C4-2B (cell line): ENCODE measurements at regions not wholly inside any gene's neighbourhood (a gene's known extent, or its start where the extent isn't known, plus 50 kb on each side); places are given as distances from the start of the nearest gene placed in this dataset.

Experiments used
- H3K27ac ChIP-seq: fragments of 450-650 bp; 2 replicates; pipeline ENCODE4 v1.5.1; 2017
- CTCF ChIP-seq: fragments of 450-650 bp; conservative IDR thresholded peaks from 2 replicates; pipeline ENCODE4 v1.5.1; 2017; ENCODE audit warnings: mild to moderate bottlenecking
- ZFX ChIP-seq: fragments of 450-650 bp; IDR thresholded peaks from 2 replicates; pipeline ENCODE4 v1.6.1; 2017

- TF ChIP-seq CTCF, result no peak
- TF ChIP-seq ZFX, result no peak
- no peak overlapping the region for H3K27ac ChIP-seq
Observed at GRCh38 chr12:9335867-9336266, 127.7 kb upstream of the PZP start.

GRCh38 chr12:9334964-9335363 is 126.8 kb upstream of the PZP start:
- TF ChIP-seq ZFX, result no peak
- TF ChIP-seq CTCF, result no peak
- no peak overlapping the region for H3K27ac ChIP-seq

GRCh38 chr12:9334041-9334692 is 126.0 kb upstream of the PZP start:
- TF ChIP-seq ZFX (no peak), CTCF (no peak)
- no peak overlapping the region for H3K27ac ChIP-seq

GRCh38 chr12:9333161-9333560 is 125.0 kb upstream of the PZP start:
- TF ChIP-seq CTCF, result no peak
- no peak for TF ChIP-seq ZFX
- H3K27ac ChIP-seq, result no peak overlapping the region

- H3K27ac ChIP-seq, result no peak overlapping the region
- TF ChIP-seq CTCF, result no peak
- no peak for TF ChIP-seq ZFX
Observed at GRCh38 chr12:9332564-9332963, 124.4 kb upstream of the PZP start.

GRCh38 chr12:9331218-9331626 is 123.0 kb upstream of the PZP start:
- no peak overlapping the region for H3K27ac ChIP-seq
- TF ChIP-seq ZFX (no peak), CTCF (peak; percentile 99)

- no peak overlapping the region for H3K27ac ChIP-seq
- TF ChIP-seq CTCF (no peak), ZFX (no peak)
Observed at GRCh38 chr12:9329019-9329418, 120.8 kb upstream of the PZP start.
